HepG2 (cell line): ENCODE measurements at regions not wholly inside any gene's neighbourhood (a gene's known extent, or its start where the extent isn't known, plus 50 kb on each side); places are given as distances from the start of the nearest gene placed in this dataset.

Source experiments
- CTCF ChIP-seq: sonication (generic); formaldehyde crosslinking; IDR thresholded peaks from 2 replicates; pipeline ENCODE4 v1.5.0; 2020; ENCODE audit warnings: mild to moderate bottlenecking, missing genetic modification reagents, moderate library complexity
- ELK4 ChIP-seq: sonication (generic); formaldehyde crosslinking; IDR thresholded peaks from 2 replicates; pipeline ENCODE4 v1.9.0; 2021; ENCODE audit warnings: missing genetic modification reagents, borderline replicate concordance
- NR2C2 ChIP-seq: sonication (generic); formaldehyde crosslinking; IDR thresholded peaks from 2 replicates; pipeline ENCODE4 v1.4.0; 2020; ENCODE audit warnings: missing genetic modification reagents, mild to moderate bottlenecking, moderate library complexity, borderline replicate concordance

GRCh38 chr5:96196890-96197289 is 235.2 kb upstream of the ELL2 start:
- TF ChIP-seq NR2C2 (no peak), ELK4 (CRISPR knock-in tag) (no peak), CTCF (CRISPR knock-in tag) (no peak)
